Mammary epithelial cell (primary cell): ENCODE measurements at regions not wholly inside any gene's neighbourhood (a gene's known extent, or its start where the extent isn't known, plus 50 kb on each side); places are given as distances from the start of the nearest gene placed in this dataset.

Experiments
- EZH2 ChIP-seq: IDR thresholded peaks from 2 replicates; pipeline ENCODE4 v1.6.1; 2012; ENCODE audit warnings: low read length, inconsistent platforms, borderline replicate concordance
- TF ChIP-seq, protein P1 (sequence below), 2 donors: IDR thresholded peaks in 1 of 2; conservative IDR thresholded peaks in 1 of 2; 2 replicates each; pipeline ENCODE4 v1.5.1; 2011 to 2012; ENCODE audit warnings: inconsistent platforms in 2 of 2, low read length in 2 of 2, mild to moderate bottlenecking in 2 of 2, control low read depth in 1 of 2, low read depth in 1 of 2; ENCODE audit not compliant: insufficient read depth in 1 of 2; ENCODE audit errors: extremely low read depth in 1 of 2

DNA sequence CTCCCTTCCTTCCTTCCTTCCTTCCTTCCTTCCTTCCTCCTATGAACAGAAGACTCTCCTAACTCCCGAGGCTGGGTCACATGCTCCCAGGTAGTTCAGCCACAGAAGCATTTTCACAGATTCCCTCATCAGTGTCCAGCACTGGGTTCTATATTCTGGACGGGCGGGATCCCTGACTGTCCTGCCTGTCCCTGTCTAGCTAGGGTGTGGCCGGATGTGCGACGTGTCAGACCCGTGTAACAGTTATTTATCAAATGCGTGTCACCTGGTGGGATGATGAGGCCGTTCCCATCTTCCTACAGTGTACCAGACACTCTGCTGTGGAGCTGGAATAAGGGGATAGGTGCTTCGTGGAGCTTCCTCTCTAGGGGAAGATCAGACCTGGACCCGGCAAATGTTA is 901.0 kb downstream of the BRD1 start:
- TF ChIP-seq, protein P1, sequence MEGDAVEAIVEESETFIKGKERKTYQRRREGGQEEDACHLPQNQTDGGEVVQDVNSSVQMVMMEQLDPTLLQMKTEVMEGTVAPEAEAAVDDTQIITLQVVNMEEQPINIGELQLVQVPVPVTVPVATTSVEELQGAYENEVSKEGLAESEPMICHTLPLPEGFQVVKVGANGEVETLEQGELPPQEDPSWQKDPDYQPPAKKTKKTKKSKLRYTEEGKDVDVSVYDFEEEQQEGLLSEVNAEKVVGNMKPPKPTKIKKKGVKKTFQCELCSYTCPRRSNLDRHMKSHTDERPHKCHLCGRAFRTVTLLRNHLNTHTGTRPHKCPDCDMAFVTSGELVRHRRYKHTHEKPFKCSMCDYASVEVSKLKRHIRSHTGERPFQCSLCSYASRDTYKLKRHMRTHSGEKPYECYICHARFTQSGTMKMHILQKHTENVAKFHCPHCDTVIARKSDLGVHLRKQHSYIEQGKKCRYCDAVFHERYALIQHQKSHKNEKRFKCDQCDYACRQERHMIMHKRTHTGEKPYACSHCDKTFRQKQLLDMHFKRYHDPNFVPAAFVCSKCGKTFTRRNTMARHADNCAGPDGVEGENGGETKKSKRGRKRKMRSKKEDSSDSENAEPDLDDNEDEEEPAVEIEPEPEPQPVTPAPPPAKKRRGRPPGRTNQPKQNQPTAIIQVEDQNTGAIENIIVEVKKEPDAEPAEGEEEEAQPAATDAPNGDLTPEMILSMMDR (conservative IDR thresholded peaks at IDR 0.05 in 1 of 2, IDR thresholded peaks at IDR 0.05 in 1 of 2; ENCODE audit: extremely low read depth in 1 of 2, insufficient read depth in 1 of 2, low read depth in 1 of 2, low read length in 2 of 2): no peak
- no peak for TF ChIP-seq EZH2
